ENCODE measurements at regions not wholly inside any gene's neighbourhood (a gene's known extent, or its start where the extent isn't known, plus 50 kb on each side); places are given as distances from the start of the nearest gene placed in this dataset.

GRCh38 chr4:96509039-96509741 is 669.3 kb downstream of the PDHA2 start:
- Histone ChIP-seq H4K20me1 (ENCODE audit: insufficient read depth, low read length) (no peaks in the 10 kb centered on the region), H3K79me2 (ENCODE audit: insufficient read depth, low read length) (no peaks in the 10 kb centered on the region), H3K9me3 (replicated peaks in 1 of 2; ENCODE audit: control insufficient read depth in 1 of 2, insufficient read depth in 1 of 2, low read length in 2 of 2) (peaks cover 19 to 21% of the 10 kb centered on the region in 2 donors), H3K4me1 (ENCODE audit: control insufficient read depth in 1 of 2, insufficient read depth in 2 of 2, low read length in 2 of 2) (no peaks in the 10 kb centered on the region), H3K4me3 (replicated peaks in 1 of 3; ENCODE audit: low read depth in 2 of 3, low read length in 3 of 3) (no peak overlapping the region), H3K27me3 (ENCODE audit: control insufficient read depth in 2 of 2, insufficient read depth in 2 of 2, low read length in 2 of 2) (no peaks in the 10 kb centered on the region), H2AFZ (ENCODE audit: insufficient read depth, low read depth, low read length, poor library complexity, severe bottlenecking) (no peak overlapping the region), H3K9ac (ENCODE audit: insufficient read depth, low read length, poor library complexity, severe bottlenecking) (no peak overlapping the region), H3K36me3 (replicated peaks in 1 of 2; ENCODE audit: control insufficient read depth in 1 of 2, insufficient read depth in 2 of 2, low read length in 2 of 2) (no peaks in the 10 kb centered on the region), H3K27ac (ENCODE audit: low read depth in 1 of 2, low read length in 2 of 2) (no peak overlapping the region), H3K4me2 (replicated peaks; ENCODE audit: extremely low read depth, low read length, poor library complexity, severe bottlenecking) (no peak overlapping the region)
- no peak overlapping the region for H3K4me3 Mint-ChIP-seq
- no CpG with 5 or more reads among the region's 2 CpGs for WGBS (ENCODE audit: insufficient coverage)
- no peaks in the 10 kb centered on the region for H3K36me3 Mint-ChIP-seq
- intact Hi-C loops (cut with micrococcal nuclease): no loop called here
- H3K27ac Mint-ChIP-seq: no peak overlapping the region
- H3K27me3 Mint-ChIP-seq (ENCODE audit: low read depth in 3 of 3): no peaks in the 10 kb centered on the region
- peaks cover 3 to 22% (median 9%) of the 10 kb centered on the region in 7 donors for H3K9me3 Mint-ChIP-seq
- no peaks in the 10 kb centered on the region for H3K4me1 Mint-ChIP-seq
- no peak for TF ChIP-seq CTCF (IDR thresholded peaks at IDR 0.05)
- DNase-seq: no peak

- no peaks in the 10 kb centered on the region for H3K4me1 Mint-ChIP-seq
- Histone ChIP-seq H3K36me3 (replicated peaks in 1 of 2; ENCODE audit: control insufficient read depth in 1 of 2, insufficient read depth in 2 of 2, low read length in 2 of 2) (no peaks in the 10 kb centered on the region), H3K79me2 (ENCODE audit: insufficient read depth, low read length) (no peaks in the 10 kb centered on the region), H3K4me1 (ENCODE audit: control insufficient read depth in 1 of 2, insufficient read depth in 2 of 2, low read length in 2 of 2) (no peaks in the 10 kb centered on the region), H3K27ac (ENCODE audit: low read depth in 1 of 2, low read length in 2 of 2) (no peak overlapping the region), H3K4me2 (replicated peaks; ENCODE audit: extremely low read depth, low read length, poor library complexity, severe bottlenecking) (no peak overlapping the region), H3K4me3 (replicated peaks in 1 of 3; ENCODE audit: low read depth in 2 of 3, low read length in 3 of 3) (no peak overlapping the region), H4K20me1 (ENCODE audit: insufficient read depth, low read length) (no peaks in the 10 kb centered on the region), H3K9ac (ENCODE audit: insufficient read depth, low read length, poor library complexity, severe bottlenecking) (no peak overlapping the region), H3K9me3 (replicated peaks in 1 of 2; ENCODE audit: control insufficient read depth in 1 of 2, insufficient read depth in 1 of 2, low read length in 2 of 2) (peaks cover 13 to 15% of the 10 kb centered on the region in 2 donors), H3K27me3 (ENCODE audit: control insufficient read depth in 2 of 2, insufficient read depth in 2 of 2, low read length in 2 of 2) (no peaks in the 10 kb centered on the region), H2AFZ (ENCODE audit: insufficient read depth, low read depth, low read length, poor library complexity, severe bottlenecking) (no peak overlapping the region)
- H3K4me3 Mint-ChIP-seq: no peak overlapping the region
- DNase-seq: no peak
- TF ChIP-seq CTCF (IDR thresholded peaks at IDR 0.05): no peak
- no CpG with 5 or more reads among the region's 1 CpG for WGBS (ENCODE audit: insufficient coverage)
- H3K27ac Mint-ChIP-seq: no peak overlapping the region
- no peaks in the 10 kb centered on the region for H3K36me3 Mint-ChIP-seq
- intact Hi-C loops (cut with micrococcal nuclease): no loop called here
- H3K27me3 Mint-ChIP-seq (ENCODE audit: low read depth in 3 of 3): no peaks in the 10 kb centered on the region
- H3K9me3 Mint-ChIP-seq: peaks cover 2 to 21% (median 11%) of the 10 kb centered on the region in 7 donors
These were observed 679.4 kb downstream of the PDHA2 start for GRCh38 chr4:96519291-96519690.
